ENCODE measurements at regions not wholly inside any gene's neighbourhood (a gene's known extent, or its start where the extent isn't known, plus 50 kb on each side); places are given as distances from the start of the nearest gene placed in this dataset.

GRCh38 chr4:158065603-158066002 is 107.2 kb downstream of the GASK1B start:
- TF ChIP-seq POLR2AphosphoS5 (IDR thresholded peaks at IDR 0.05; ENCODE audit: low read depth, low read length) (no peak), POLR2A (IDR thresholded peaks at IDR 0.05; ENCODE audit: low read depth, low read length) (no peak), SPI1 (IDR thresholded peaks at IDR 0.05; ENCODE audit: low read depth, low read length) (no peak), TAF1 (IDR thresholded peaks at IDR 0.05; ENCODE audit: low read depth, low read length) (no peak), PAX5 (IDR thresholded peaks at IDR 0.05; ENCODE audit: insufficient read depth, low read length, severe bottlenecking) (no peak), POU2F2 (IDR thresholded peaks at IDR 0.05; ENCODE audit: low read depth, low read length) (no peak)
